ENCODE measurements at regions not wholly inside any gene's neighbourhood (a gene's known extent, or its start where the extent isn't known, plus 50 kb on each side); places are given as distances from the start of the nearest gene placed in this dataset.

GRCh38 chr1:58331156-58331555 is 215.4 kb downstream of the OMA1 start:
- Histone ChIP-seq H3K4me1 (no peaks in the 10 kb centered on the region), H3K27ac (no peak overlapping the region), H3K27me3 (no peaks in the 10 kb centered on the region), H3K9me3 (no peaks in the 10 kb centered on the region), H3K36me3 (no peaks in the 10 kb centered on the region), H3K4me3 (no peak overlapping the region)
- DNase-seq, result no peak
- TF ChIP-seq POLR2A (IDR thresholded peaks at IDR 0.05), result no peak

- Histone ChIP-seq H3K4me1 (no peaks in the 10 kb centered on the region), H3K9me3 (no peaks in the 10 kb centered on the region), H3K27me3 (no peaks in the 10 kb centered on the region), H3K36me3 (no peaks in the 10 kb centered on the region), H3K4me3 (no peak overlapping the region), H3K27ac (no peak overlapping the region)
- TF ChIP-seq POLR2A (IDR thresholded peaks at IDR 0.05) (no peak), CTCF (IDR thresholded peaks at IDR 0.05) (no peak)
- DNase-seq, result no peak
Observed at GRCh38 chr1:58325866-58326265, 220.7 kb downstream of the OMA1 start.

- no peak for DNase-seq
- TF ChIP-seq CTCF (IDR thresholded peaks at IDR 0.05), result no peak
- no peak for TF ChIP-seq POLR2A (IDR thresholded peaks at IDR 0.05)
- H3K27ac ChIP-seq, result no peak overlapping the region
Observed at GRCh38 chr1:58324558-58324957, 222.0 kb downstream of the OMA1 start.

GRCh38 chr1:58318157-58319005 is 228.1 kb downstream of the OMA1 start:
- H3K36me3 ChIP-seq, result no peaks in the 10 kb centered on the region
- H3K27me3 ChIP-seq, result no peaks in the 10 kb centered on the region
- TF ChIP-seq POLR2A (IDR thresholded peaks at IDR 0.05), result no peak
- TF ChIP-seq CTCF (IDR thresholded peaks at IDR 0.05), result no peak
- no peak overlapping the region for H3K27ac ChIP-seq
- no peaks in the 10 kb centered on the region for H3K4me1 ChIP-seq
- no peaks in the 10 kb centered on the region for H3K9me3 ChIP-seq
- no peak for DNase-seq
- H3K4me3 ChIP-seq, result no peak overlapping the region

More at GRCh38 chr1:58324558-58324957, 222.0 kb downstream of the OMA1 start:
- Histone ChIP-seq H3K9me3 (no peaks in the 10 kb centered on the region), H3K36me3 (no peaks in the 10 kb centered on the region), H3K4me1 (no peaks in the 10 kb centered on the region), H3K4me3 (no peak overlapping the region), H3K27me3 (no peaks in the 10 kb centered on the region)

GRCh38 chr1:58317694-58318093 is 228.8 kb downstream of the OMA1 start:
- Histone ChIP-seq H3K27ac (no peak overlapping the region), H3K27me3 (no peaks in the 10 kb centered on the region), H3K9me3 (no peaks in the 10 kb centered on the region), H3K4me1 (no peaks in the 10 kb centered on the region), H3K4me3 (no peak overlapping the region), H3K36me3 (no peaks in the 10 kb centered on the region)
- DNase-seq, result no peak
- TF ChIP-seq CTCF (IDR thresholded peaks at IDR 0.05), result no peak
- TF ChIP-seq POLR2A (IDR thresholded peaks at IDR 0.05), result no peak

GRCh38 chr1:58317086-58317485 is 229.4 kb downstream of the OMA1 start:
- Histone ChIP-seq H3K27ac (no peak overlapping the region), H3K36me3 (no peaks in the 10 kb centered on the region), H3K4me3 (no peak overlapping the region), H3K27me3 (no peaks in the 10 kb centered on the region), H3K4me1 (no peaks in the 10 kb centered on the region), H3K9me3 (no peaks in the 10 kb centered on the region)
- TF ChIP-seq CTCF (IDR thresholded peaks at IDR 0.05) (no peak), POLR2A (IDR thresholded peaks at IDR 0.05) (no peak)
- no peak for DNase-seq

All from Peyer's patch (tissue), 4 donors.